SK-N-SH treated with all-trans-retinoic acid at 6 μM for 48 hours (cell line): ENCODE measurements at regions not wholly inside any gene's neighbourhood (a gene's known extent, or its start where the extent isn't known, plus 50 kb on each side); places are given as distances from the start of the nearest gene placed in this dataset.

Experiments used
- CSRNP3 ChIP-seq: fragments of 250-450 bp; sonication (Bioruptor Pico); IDR thresholded peaks from 2 replicates; pipeline ENCODE4 v1.5.1; 2021; ENCODE audit warnings: mild to moderate bottlenecking, moderate library complexity
- PATZ1 ChIP-seq: fragments of 250-450 bp; sonication (Bioruptor Pico); IDR thresholded peaks from 2 replicates; pipeline ENCODE4 v1.8.0; 2020; ENCODE audit warnings: mild to moderate bottlenecking, moderate library complexity, borderline replicate concordance
- RARB ChIP-seq: fragments of 250-450 bp; sonication (Bioruptor Pico); IDR thresholded peaks from 2 replicates; pipeline ENCODE4 v1.8.0; 2021; ENCODE audit warnings: mild to moderate bottlenecking, moderate library complexity
- TCF4 ChIP-seq: fragments of 250-450 bp; sonication (Bioruptor Pico); IDR thresholded peaks from 2 replicates; pipeline ENCODE4 v1.8.0; 2021; ENCODE audit warnings: mild to moderate bottlenecking, moderate library complexity, borderline replicate concordance
- TOX ChIP-seq: fragments of 250-450 bp; sonication (Bioruptor Pico); IDR thresholded peaks from 2 replicates; pipeline ENCODE4 v1.8.0; 2021; ENCODE audit warnings: mild to moderate bottlenecking, moderate library complexity, borderline replicate concordance
- ZFP30 ChIP-seq: fragments of 450-650 bp; formaldehyde crosslinking; IDR thresholded peaks from 2 replicates; pipeline ENCODE4 v1.5.0; 2022; ENCODE audit warnings: mild to moderate bottlenecking, moderate library complexity
- ZNF70 ChIP-seq: fragments of 450-650 bp; formaldehyde crosslinking; IDR thresholded peaks from 2 replicates; pipeline ENCODE4 v1.5.0; 2020; ENCODE audit warnings: mild to moderate bottlenecking, moderate library complexity

DNA sequence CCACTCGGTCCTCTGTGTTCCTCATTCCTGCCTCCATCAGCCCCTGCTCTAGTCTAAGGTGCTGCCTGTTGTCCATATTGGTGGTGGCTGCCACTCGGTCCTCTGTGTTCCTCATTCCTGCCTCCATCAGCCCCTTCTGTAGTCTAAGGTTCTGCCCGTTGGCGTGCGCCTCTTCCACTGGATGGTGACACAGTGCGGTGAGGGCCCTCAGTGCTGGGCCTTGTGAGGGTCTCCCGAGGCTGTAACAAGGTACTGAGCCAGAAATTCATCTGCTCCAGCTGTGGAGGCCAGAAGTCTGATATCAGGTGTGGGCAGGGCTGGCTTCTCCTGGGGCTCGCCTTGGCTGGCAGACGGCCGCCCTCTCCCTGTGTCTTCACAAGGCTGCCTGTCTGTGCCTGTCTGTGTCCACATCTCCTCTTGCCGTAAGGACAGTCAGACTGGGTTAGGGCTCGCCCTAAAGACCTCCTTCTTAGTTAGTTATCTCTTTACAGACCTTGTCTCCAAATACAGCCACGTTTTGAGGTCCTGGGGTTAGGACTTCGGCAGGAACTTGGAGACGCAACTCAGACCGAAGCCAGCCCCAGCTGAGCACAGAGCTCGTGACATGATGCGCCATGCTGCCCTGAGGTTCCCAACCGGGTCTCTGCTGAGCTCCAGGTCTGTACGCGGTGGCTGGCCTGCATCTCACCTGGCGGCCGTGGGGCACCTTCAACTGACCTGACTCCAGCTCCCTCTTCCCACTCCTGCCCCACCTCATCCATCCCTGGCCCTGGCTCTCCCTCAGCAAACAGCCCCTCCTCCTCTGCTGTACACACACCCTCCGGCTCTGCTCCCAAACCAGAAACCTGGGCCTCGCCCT lies 181.4 kb upstream of the SHH start:
- TF ChIP-seq TCF4 (no peak), RARB (CRISPR knock-in tag) (no peak), CSRNP3 (CRISPR knock-in tag) (no peak), ZNF70 (CRISPR knock-in tag) (no peak), TOX (no peak), PATZ1 (CRISPR knock-in tag) (no peak), ZFP30 (no peak)
